G401.6 (cell line): ENCODE measurements at regions not wholly inside any gene's neighbourhood (a gene's known extent, or its start where the extent isn't known, plus 50 kb on each side); places are given as distances from the start of the nearest gene placed in this dataset.
"Not testable (repeated sequence)": the region's sequence is repeated elsewhere in the genome, so short reads cannot be mapped to it uniquely, and the experiment has no call there.

Experiments used
- FAIRE-seq: peaks from 2 replicates; lab custom pipeline; 2012; peaks lifted over from hg19 to GRCh38; lab: Jason Lieb, UNC

GRCh38 chr14:65834812-65835211, 422.3 kb downstream of the FUT8 start:
- FAIRE-seq, result no peak

- no peak for FAIRE-seq
Measured at GRCh38 chr14:65835501-65835900, 423.0 kb downstream of the FUT8 start.

GRCh38 chr14:65838565-65838964, 426.0 kb downstream of the FUT8 start:
- no peak for FAIRE-seq

- FAIRE-seq, result no peak
Measured at GRCh38 chr14:65840118-65840751, 427.7 kb downstream of the FUT8 start.

GRCh38 chr14:65840786-65841185, 428.3 kb downstream of the FUT8 start:
- FAIRE-seq, result no peak

GRCh38 chr14:65846196-65846868, 433.8 kb downstream of the FUT8 start:
- no peak for FAIRE-seq

GRCh38 chr14:65847075-65847847, 434.7 kb downstream of the FUT8 start:
- no peak for FAIRE-seq

- FAIRE-seq, result not testable (repeated sequence)
Measured at GRCh38 chr14:65847931-65848330, 435.4 kb downstream of the FUT8 start.

- no peak for FAIRE-seq
Measured at GRCh38 chr14:65849091-65849490, 436.6 kb downstream of the FUT8 start.

- no peak for FAIRE-seq
Measured at GRCh38 chr14:65849558-65849957, 437.0 kb downstream of the FUT8 start.

- no peak for FAIRE-seq
Measured at GRCh38 chr14:65850429-65851135, 438.1 kb downstream of the FUT8 start.

- no peak for FAIRE-seq
Measured at GRCh38 chr14:65852689-65853088, 440.2 kb downstream of the FUT8 start.

GRCh38 chr14:65853407-65853955, 441.0 kb downstream of the FUT8 start:
- FAIRE-seq, result no peak

- FAIRE-seq, result no peak
Measured at GRCh38 chr14:65854215-65854614, 441.7 kb downstream of the FUT8 start.

GRCh38 chr14:65860956-65861611, 448.6 kb downstream of the FUT8 start:
- FAIRE-seq, result no peak

GRCh38 chr14:65864549-65864948, 452.0 kb downstream of the FUT8 start:
- no peak for FAIRE-seq

- FAIRE-seq, result no peak
Measured at GRCh38 chr14:65864984-65865383, 452.5 kb downstream of the FUT8 start.

GRCh38 chr14:65866448-65866847, 453.9 kb downstream of the FUT8 start:
- FAIRE-seq, result no peak

GRCh38 chr14:65866886-65867285, 454.4 kb downstream of the FUT8 start:
- no peak for FAIRE-seq

- no peak for FAIRE-seq
Measured at GRCh38 chr14:65867333-65867732, 454.8 kb downstream of the FUT8 start.

- no peak for FAIRE-seq
Measured at GRCh38 chr14:65872536-65872935, 460.0 kb downstream of the FUT8 start.

- FAIRE-seq, result no peak
Measured at GRCh38 chr14:65877166-65877565, 464.6 kb downstream of the FUT8 start.
